WTC11 (cell line): ENCODE measurements at regions not wholly inside any gene's neighbourhood (a gene's known extent, or its start where the extent isn't known, plus 50 kb on each side); places are given as distances from the start of the nearest gene placed in this dataset.

Source experiments
- ATAC-seq: fragments of 200-7000 bp; cut with Tn5 transposase; 2 replicates; pipeline ENCODE4 v1.10.0; 2021; ENCODE audit warnings: mild to moderate bottlenecking, moderate library complexity
- CTCF ChIA-PET: fragments of 300-600 bp; sonication (Branson Sonifier 250); formaldehyde crosslinking; loops from one replicate; lab custom pipeline; 2021; ENCODE audit warnings: antibody characterized with exemption; lab: Charles Lee
- POLR2A ChIA-PET: fragments of 350-600 bp; sonication (Branson Sonifier 250); formaldehyde crosslinking; loops from one replicate; lab custom pipeline; 2021; ENCODE audit warnings: antibody characterized with exemption; lab: Charles Lee
- DNase-seq: peaks from one replicate; pipeline ENCODE4 v3.0.0; 2021; ENCODE audit warnings: low spot score
- H3K27ac Mint-ChIP-seq: 2 replicates; pipeline ENCODE4 v1.8.0; 2021; ENCODE audit warnings: mixed read lengths
- H3K27me3 Mint-ChIP-seq: 2 replicates; pipeline ENCODE4 v1.8.0; 2021; ENCODE audit warnings: low read depth, mild to moderate bottlenecking, moderate library complexity, mixed read lengths
- H3K36me3 Mint-ChIP-seq: 2 replicates; pipeline ENCODE4 v1.8.0; 2021; ENCODE audit warnings: mixed read lengths
- H3K4me1 Mint-ChIP-seq: 2 replicates; pipeline ENCODE4 v1.8.0; 2022; ENCODE audit warnings: mixed read lengths
- H3K4me3 Mint-ChIP-seq: 2 replicates; pipeline ENCODE4 v1.8.0; 2021; ENCODE audit warnings: mild to moderate bottlenecking, moderate library complexity, mixed read lengths
- H3K9me3 Mint-ChIP-seq: 2 replicates; pipeline ENCODE4 v1.8.0; 2021; ENCODE audit warnings: mixed read lengths
- CBFB ChIP-seq: sonication (generic); formaldehyde crosslinking; IDR thresholded peaks from 2 replicates; pipeline ENCODE4 v1.8.1; 2022; ENCODE audit warnings: mild to moderate bottlenecking, low read depth, missing genetic modification reagents
- EMX1 ChIP-seq: fragments of 250-450 bp; sonication (Bioruptor Pico); IDR thresholded peaks from 2 replicates; pipeline ENCODE4 v1.8.0; 2021; ENCODE audit warnings: mild to moderate bottlenecking
- ETV6 ChIP-seq: sonication (generic); formaldehyde crosslinking; IDR thresholded peaks from 2 replicates; pipeline ENCODE4 v1.8.1; 2022; ENCODE audit warnings: mild to moderate bottlenecking, missing genetic modification reagents
- FOXJ3 ChIP-seq: sonication (generic); formaldehyde crosslinking; IDR thresholded peaks from 2 replicates; pipeline ENCODE4 v1.9.0; 2021; ENCODE audit warnings: missing genetic modification reagents, mild to moderate bottlenecking, borderline replicate concordance
- KAT7 ChIP-seq: sonication (generic); formaldehyde crosslinking; IDR thresholded peaks from 2 replicates; pipeline ENCODE4 v1.8.1; 2023; ENCODE audit warnings: missing genetic modification reagents, mild to moderate bottlenecking, borderline replicate concordance
- NFYB ChIP-seq: sonication (generic); formaldehyde crosslinking; conservative IDR thresholded peaks from 2 replicates; pipeline ENCODE4 v1.8.0; 2022; ENCODE audit warnings: low read depth, missing genetic modification reagents
- NR1H2 ChIP-seq: sonication (generic); formaldehyde crosslinking; IDR thresholded peaks from 2 replicates; pipeline ENCODE4 v1.9.0; 2021; ENCODE audit warnings: mild to moderate bottlenecking, moderate library complexity, missing genetic modification reagents
- NR2C2 ChIP-seq: sonication (generic); formaldehyde crosslinking; IDR thresholded peaks from 2 replicates; pipeline ENCODE4 v1.8.0; 2022; ENCODE audit warnings: mild to moderate bottlenecking, missing genetic modification reagents
- NR3C1 ChIP-seq: sonication (generic); formaldehyde crosslinking; conservative IDR thresholded peaks from 2 replicates; pipeline ENCODE4 v1.8.1; 2023; ENCODE audit warnings: low read depth, mild to moderate bottlenecking, missing genetic modification reagents
- PRRX2 ChIP-seq: fragments of 250-450 bp; sonication (Bioruptor Pico); IDR thresholded peaks from 2 replicates; pipeline ENCODE4 v1.8.0; 2021; ENCODE audit warnings: mild to moderate bottlenecking
- SMAD4 ChIP-seq: sonication (generic); formaldehyde crosslinking; IDR thresholded peaks from 2 replicates; pipeline ENCODE4 v1.8.0; 2022; ENCODE audit warnings: mild to moderate bottlenecking, missing genetic modification reagents
- ZBTB21 ChIP-seq: sonication (generic); formaldehyde crosslinking; IDR thresholded peaks from 2 replicates; pipeline ENCODE4 v1.8.1; 2023; ENCODE audit warnings: mild to moderate bottlenecking, missing genetic modification reagents, borderline replicate concordance
- TF ChIP-seq, protein P1 (sequence below): sonication (generic); formaldehyde crosslinking; IDR thresholded peaks from 2 replicates; pipeline ENCODE4 v1.8.0; 2022; ENCODE audit warnings: missing genetic modification reagents
- TF ChIP-seq, protein P2 (sequence below): sonication (generic); formaldehyde crosslinking; IDR thresholded peaks from 2 replicates; pipeline ENCODE4 v1.8.1; 2022; ENCODE audit warnings: mild to moderate bottlenecking, moderate library complexity, missing genetic modification reagents
- TF ChIP-seq, protein P3 (sequence below): fragments of 250-450 bp; sonication (Bioruptor Pico); IDR thresholded peaks from 2 replicates; pipeline ENCODE4 v1.9.0; 2021; ENCODE audit warnings: mild to moderate bottlenecking
- TF ChIP-seq, protein P4 (sequence below): sonication (generic); formaldehyde crosslinking; IDR thresholded peaks from 2 replicates; pipeline ENCODE4 v1.8.1; 2023; ENCODE audit warnings: mild to moderate bottlenecking, missing genetic modification reagents, borderline replicate concordance
- TF ChIP-seq, protein P5 (sequence below): fragments of 250-450 bp; sonication (Bioruptor Pico); IDR thresholded peaks from 2 replicates; pipeline ENCODE4 v2.1.2; 2022; ENCODE audit warnings: mild to moderate bottlenecking, moderate library complexity
- TF ChIP-seq, protein P6 (sequence below): sonication (generic); formaldehyde crosslinking; IDR thresholded peaks from 2 replicates; pipeline ENCODE4 v1.8.0; 2023; ENCODE audit warnings: missing genetic modification reagents
- TF ChIP-seq, protein P7 (sequence below): fragments of 250-450 bp; sonication (Bioruptor Pico); IDR thresholded peaks from 2 replicates; pipeline ENCODE4 v1.9.0; 2021; ENCODE audit warnings: mild to moderate bottlenecking

DNA sequence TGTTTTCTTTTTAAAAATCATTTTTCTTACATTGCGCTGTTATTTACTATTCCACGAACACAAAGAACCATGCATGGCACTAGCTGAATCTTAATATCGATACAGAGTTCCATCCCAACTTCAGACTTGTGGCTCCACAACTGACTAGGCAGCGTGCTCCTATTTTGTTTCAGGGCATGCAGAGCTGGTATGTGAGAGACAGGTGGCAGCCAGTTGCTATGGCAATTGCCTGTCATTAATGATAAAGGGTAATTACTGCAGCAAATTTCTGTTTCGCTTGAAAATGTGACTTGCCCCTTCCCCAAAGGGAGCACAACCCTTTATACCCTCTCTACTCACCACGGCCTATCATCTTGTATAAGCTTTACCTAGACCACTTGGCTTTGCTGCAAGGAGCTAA, 113.1 kb upstream of the G2E3 start:
- peaks cover 13% of the 10 kb centered on the region for H3K4me1 Mint-ChIP-seq
- DNase-seq (no peak), ATAC-seq (no peak)
- H3K36me3 Mint-ChIP-seq, result no peaks in the 10 kb centered on the region
- TF ChIP-seq KAT7 (CRISPR knock-in tag) (no peak), ETV6 (CRISPR knock-in tag) (no peak), NR1H2 (CRISPR knock-in tag) (no peak), NR2C2 (CRISPR knock-in tag) (no peak), CBFB (CRISPR knock-in tag) (no peak), SMAD4 (CRISPR knock-in tag) (no peak), PRRX2 (no peak), FOXJ3 (CRISPR knock-in tag) (no peak), ZBTB21 (CRISPR knock-in tag) (no peak), NR3C1 (no peak), EMX1 (CRISPR knock-in tag) (no peak), NFYB (no peak)
- TF ChIP-seq, protein P1, sequence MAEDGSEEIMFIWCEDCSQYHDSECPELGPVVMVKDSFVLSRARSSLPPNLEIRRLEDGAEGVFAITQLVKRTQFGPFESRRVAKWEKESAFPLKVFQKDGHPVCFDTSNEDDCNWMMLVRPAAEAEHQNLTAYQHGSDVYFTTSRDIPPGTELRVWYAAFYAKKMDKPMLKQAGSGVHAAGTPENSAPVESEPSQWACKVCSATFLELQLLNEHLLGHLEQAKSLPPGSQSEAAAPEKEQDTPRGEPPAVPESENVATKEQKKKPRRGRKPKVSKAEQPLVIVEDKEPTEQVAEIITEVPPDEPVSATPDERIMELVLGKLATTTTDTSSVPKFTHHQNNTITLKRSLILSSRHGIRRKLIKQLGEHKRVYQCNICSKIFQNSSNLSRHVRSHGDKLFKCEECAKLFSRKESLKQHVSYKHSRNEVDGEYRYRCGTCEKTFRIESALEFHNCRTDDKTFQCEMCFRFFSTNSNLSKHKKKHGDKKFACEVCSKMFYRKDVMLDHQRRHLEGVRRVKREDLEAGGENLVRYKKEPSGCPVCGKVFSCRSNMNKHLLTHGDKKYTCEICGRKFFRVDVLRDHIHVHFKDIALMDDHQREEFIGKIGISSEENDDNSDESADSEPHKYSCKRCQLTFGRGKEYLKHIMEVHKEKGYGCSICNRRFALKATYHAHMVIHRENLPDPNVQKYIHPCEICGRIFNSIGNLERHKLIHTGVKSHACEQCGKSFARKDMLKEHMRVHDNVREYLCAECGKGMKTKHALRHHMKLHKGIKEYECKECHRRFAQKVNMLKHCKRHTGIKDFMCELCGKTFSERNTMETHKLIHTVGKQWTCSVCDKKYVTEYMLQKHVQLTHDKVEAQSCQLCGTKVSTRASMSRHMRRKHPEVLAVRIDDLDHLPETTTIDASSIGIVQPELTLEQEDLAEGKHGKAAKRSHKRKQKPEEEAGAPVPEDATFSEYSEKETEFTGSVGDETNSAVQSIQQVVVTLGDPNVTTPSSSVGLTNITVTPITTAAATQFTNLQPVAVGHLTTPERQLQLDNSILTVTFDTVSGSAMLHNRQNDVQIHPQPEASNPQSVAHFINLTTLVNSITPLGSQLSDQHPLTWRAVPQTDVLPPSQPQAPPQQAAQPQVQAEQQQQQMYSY (CRISPR knock-in tag), result no peak
- TF ChIP-seq, protein P2, sequence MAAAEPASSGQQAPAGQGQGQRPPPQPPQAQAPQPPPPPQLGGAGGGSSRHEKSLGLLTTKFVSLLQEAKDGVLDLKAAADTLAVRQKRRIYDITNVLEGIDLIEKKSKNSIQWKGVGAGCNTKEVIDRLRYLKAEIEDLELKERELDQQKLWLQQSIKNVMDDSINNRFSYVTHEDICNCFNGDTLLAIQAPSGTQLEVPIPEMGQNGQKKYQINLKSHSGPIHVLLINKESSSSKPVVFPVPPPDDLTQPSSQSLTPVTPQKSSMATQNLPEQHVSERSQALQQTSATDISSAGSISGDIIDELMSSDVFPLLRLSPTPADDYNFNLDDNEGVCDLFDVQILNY, result no peak
- TF ChIP-seq, protein P3, sequence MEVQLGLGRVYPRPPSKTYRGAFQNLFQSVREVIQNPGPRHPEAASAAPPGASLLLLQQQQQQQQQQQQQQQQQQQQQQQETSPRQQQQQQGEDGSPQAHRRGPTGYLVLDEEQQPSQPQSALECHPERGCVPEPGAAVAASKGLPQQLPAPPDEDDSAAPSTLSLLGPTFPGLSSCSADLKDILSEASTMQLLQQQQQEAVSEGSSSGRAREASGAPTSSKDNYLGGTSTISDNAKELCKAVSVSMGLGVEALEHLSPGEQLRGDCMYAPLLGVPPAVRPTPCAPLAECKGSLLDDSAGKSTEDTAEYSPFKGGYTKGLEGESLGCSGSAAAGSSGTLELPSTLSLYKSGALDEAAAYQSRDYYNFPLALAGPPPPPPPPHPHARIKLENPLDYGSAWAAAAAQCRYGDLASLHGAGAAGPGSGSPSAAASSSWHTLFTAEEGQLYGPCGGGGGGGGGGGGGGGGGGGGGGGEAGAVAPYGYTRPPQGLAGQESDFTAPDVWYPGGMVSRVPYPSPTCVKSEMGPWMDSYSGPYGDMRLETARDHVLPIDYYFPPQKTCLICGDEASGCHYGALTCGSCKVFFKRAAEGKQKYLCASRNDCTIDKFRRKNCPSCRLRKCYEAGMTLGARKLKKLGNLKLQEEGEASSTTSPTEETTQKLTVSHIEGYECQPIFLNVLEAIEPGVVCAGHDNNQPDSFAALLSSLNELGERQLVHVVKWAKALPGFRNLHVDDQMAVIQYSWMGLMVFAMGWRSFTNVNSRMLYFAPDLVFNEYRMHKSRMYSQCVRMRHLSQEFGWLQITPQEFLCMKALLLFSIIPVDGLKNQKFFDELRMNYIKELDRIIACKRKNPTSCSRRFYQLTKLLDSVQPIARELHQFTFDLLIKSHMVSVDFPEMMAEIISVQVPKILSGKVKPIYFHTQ (CRISPR knock-in tag), result no peak
- TF ChIP-seq, protein P4, sequence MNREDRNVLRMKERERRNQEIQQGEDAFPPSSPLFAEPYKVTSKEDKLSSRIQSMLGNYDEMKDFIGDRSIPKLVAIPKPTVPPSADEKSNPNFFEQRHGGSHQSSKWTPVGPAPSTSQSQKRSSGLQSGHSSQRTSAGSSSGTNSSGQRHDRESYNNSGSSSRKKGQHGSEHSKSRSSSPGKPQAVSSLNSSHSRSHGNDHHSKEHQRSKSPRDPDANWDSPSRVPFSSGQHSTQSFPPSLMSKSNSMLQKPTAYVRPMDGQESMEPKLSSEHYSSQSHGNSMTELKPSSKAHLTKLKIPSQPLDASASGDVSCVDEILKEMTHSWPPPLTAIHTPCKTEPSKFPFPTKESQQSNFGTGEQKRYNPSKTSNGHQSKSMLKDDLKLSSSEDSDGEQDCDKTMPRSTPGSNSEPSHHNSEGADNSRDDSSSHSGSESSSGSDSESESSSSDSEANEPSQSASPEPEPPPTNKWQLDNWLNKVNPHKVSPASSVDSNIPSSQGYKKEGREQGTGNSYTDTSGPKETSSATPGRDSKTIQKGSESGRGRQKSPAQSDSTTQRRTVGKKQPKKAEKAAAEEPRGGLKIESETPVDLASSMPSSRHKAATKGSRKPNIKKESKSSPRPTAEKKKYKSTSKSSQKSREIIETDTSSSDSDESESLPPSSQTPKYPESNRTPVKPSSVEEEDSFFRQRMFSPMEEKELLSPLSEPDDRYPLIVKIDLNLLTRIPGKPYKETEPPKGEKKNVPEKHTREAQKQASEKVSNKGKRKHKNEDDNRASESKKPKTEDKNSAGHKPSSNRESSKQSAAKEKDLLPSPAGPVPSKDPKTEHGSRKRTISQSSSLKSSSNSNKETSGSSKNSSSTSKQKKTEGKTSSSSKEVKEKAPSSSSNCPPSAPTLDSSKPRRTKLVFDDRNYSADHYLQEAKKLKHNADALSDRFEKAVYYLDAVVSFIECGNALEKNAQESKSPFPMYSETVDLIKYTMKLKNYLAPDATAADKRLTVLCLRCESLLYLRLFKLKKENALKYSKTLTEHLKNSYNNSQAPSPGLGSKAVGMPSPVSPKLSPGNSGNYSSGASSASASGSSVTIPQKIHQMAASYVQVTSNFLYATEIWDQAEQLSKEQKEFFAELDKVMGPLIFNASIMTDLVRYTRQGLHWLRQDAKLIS (CRISPR knock-in tag), result no peak
- TF ChIP-seq, protein P5, sequence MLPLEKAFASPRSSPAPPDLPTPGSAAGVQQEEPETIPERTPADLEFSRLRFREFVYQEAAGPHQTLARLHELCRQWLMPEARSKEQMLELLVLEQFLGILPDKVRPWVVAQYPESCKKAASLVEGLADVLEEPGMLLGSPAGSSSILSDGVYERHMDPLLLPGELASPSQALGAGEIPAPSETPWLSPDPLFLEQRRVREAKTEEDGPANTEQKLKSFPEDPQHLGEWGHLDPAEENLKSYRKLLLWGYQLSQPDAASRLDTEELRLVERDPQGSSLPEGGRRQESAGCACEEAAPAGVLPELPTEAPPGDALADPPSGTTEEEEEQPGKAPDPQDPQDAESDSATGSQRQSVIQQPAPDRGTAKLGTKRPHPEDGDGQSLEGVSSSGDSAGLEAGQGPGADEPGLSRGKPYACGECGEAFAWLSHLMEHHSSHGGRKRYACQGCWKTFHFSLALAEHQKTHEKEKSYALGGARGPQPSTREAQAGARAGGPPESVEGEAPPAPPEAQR (CRISPR knock-in tag), result no peak
- TF ChIP-seq, protein P6, sequence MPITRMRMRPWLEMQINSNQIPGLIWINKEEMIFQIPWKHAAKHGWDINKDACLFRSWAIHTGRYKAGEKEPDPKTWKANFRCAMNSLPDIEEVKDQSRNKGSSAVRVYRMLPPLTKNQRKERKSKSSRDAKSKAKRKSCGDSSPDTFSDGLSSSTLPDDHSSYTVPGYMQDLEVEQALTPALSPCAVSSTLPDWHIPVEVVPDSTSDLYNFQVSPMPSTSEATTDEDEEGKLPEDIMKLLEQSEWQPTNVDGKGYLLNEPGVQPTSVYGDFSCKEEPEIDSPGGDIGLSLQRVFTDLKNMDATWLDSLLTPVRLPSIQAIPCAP (CRISPR knock-in tag), result no peak
- TF ChIP-seq, protein P7, sequence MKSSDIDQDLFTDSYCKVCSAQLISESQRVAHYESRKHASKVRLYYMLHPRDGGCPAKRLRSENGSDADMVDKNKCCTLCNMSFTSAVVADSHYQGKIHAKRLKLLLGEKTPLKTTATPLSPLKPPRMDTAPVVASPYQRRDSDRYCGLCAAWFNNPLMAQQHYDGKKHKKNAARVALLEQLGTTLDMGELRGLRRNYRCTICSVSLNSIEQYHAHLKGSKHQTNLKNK, result no peak
- CTCF ChIA-PET, result interaction anchor here (1.4 to 2.5 kb wide), 3 partner anchors 71 to 179 kb away, joined by 5 to 14 read pairs (median 7); no protein-coding TSS in a partner anchor
- no peak overlapping the region for H3K4me3 Mint-ChIP-seq
- POLR2A ChIA-PET, result no interaction called here
- no peaks in the 10 kb centered on the region for H3K9me3 Mint-ChIP-seq
- no peaks in the 10 kb centered on the region for H3K27me3 Mint-ChIP-seq
- no peak overlapping the region for H3K27ac Mint-ChIP-seq
